H1 (cell line): ENCODE measurements at regions not wholly inside any gene's neighbourhood (a gene's known extent, or its start where the extent isn't known, plus 50 kb on each side); places are given as distances from the start of the nearest gene placed in this dataset.

ENCODE experiments used
- CTCF ChIA-PET: fragments of 300-600 bp; sonication (Branson Sonifier 250); formaldehyde crosslinking; loops from one replicate; lab custom pipeline; 2021; ENCODE audit not compliant: partially characterized antibody; lab: Charles Lee
- POLR2A ChIA-PET: fragments of 300-600 bp; sonication (Branson Sonifier 250); formaldehyde crosslinking; loops from one replicate; lab custom pipeline; 2021; ENCODE audit warnings: inconsistent platforms; ENCODE audit not compliant: partially characterized antibody; lab: Charles Lee
- DNase-seq, 2 experiments: peaks; one replicate each; pipeline versions ENCODE4 v3.0.0 to v3.0.0-alpha.2; 2010 to 2022; ENCODE audit warnings: low spot score in 2 of 2, low read depth in 1 of 2, mixed read lengths in 1 of 2
- FAIRE-seq: peaks from 2 replicates; lab custom pipeline; 2011; peaks lifted over from hg19 to GRCh38; lab: Jason Lieb, UNC
- H2AFZ ChIP-seq: 2 replicates; pipeline ENCODE4 v1.8.1; 2012; ENCODE audit warnings: low read length, inconsistent platforms
- H2AK5ac ChIP-seq: 2 replicates; pipeline ENCODE4 v1.6.1; 2013; ENCODE audit warnings: low read depth, low read length
- H2BK120ac ChIP-seq: replicated peaks from 2 replicates; pipeline ENCODE3; 2013; ENCODE audit warnings: low read depth, low read length, inconsistent platforms
- H2BK12ac ChIP-seq: 2 replicates; pipeline ENCODE4 v1.6.1; 2013; ENCODE audit warnings: low read depth, low read length
- H2BK15ac ChIP-seq: 2 replicates; pipeline ENCODE4 v1.6.1; 2013; ENCODE audit warnings: low read length
- H2BK20ac ChIP-seq: 2 replicates; pipeline ENCODE4 v1.6.1; 2013; ENCODE audit warnings: low read length
- H2BK5ac ChIP-seq: 2 replicates; pipeline ENCODE4 v1.6.1; 2013; ENCODE audit warnings: low read depth, low read length
- H3K14ac ChIP-seq: 2 replicates; pipeline ENCODE4 v1.6.1; 2013; ENCODE audit warnings: inconsistent platforms; ENCODE audit not compliant: insufficient read length
- H3K18ac ChIP-seq: 2 replicates; pipeline ENCODE4 v1.6.1; 2013; ENCODE audit warnings: low read length; ENCODE audit errors: extremely low read depth
- H3K23ac ChIP-seq: 2 replicates; pipeline ENCODE4 v1.6.1; 2013; ENCODE audit warnings: inconsistent platforms; ENCODE audit not compliant: insufficient read length
- H3K23me2 ChIP-seq: 2 replicates; pipeline ENCODE4 v1.6.1; 2013; ENCODE audit warnings: low read depth, low read length
- H3K27ac ChIP-seq: 2 replicates; pipeline ENCODE4 v1.6.1; 2011; ENCODE audit warnings: low read depth, low read length, inconsistent platforms
- H3K27me3 ChIP-seq, 4 experiments: replicated peaks in 1 of 4; 1 replicate in 1 of 4; 2 replicates in 3 of 4; pipeline versions ENCODE4 v1.6.1 to v1.8.1; 2011 to 2013; ENCODE audit warnings: low read length in 3 of 4, mild to moderate bottlenecking in 3 of 4, inconsistent platforms in 2 of 4, mixed read lengths in 2 of 4, moderate library complexity in 1 of 4; ENCODE audit not compliant: control insufficient read depth in 3 of 4, insufficient read depth in 3 of 4; ENCODE audit errors: extremely low read depth in 1 of 4
- H3K36me3 ChIP-seq, 4 experiments: 2 replicates each; pipeline versions ENCODE4 v1.6.1 to v1.8.1; 2011 to 2013; ENCODE audit warnings: mild to moderate bottlenecking in 4 of 4, low read length in 3 of 4, moderate library complexity in 2 of 4, control low read depth in 1 of 4, inconsistent platforms in 1 of 4; ENCODE audit not compliant: insufficient read depth in 4 of 4, control insufficient read depth in 2 of 4
- H3K4ac ChIP-seq: replicated peaks from 2 replicates; pipeline ENCODE3; 2013; ENCODE audit warnings: low read length, low read depth, mixed read lengths, inconsistent platforms; ENCODE audit not compliant: insufficient read length
- H3K4me1 ChIP-seq, 4 experiments: replicated peaks in 1 of 4; 1 replicate in 1 of 4; 2 replicates in 3 of 4; pipeline versions ENCODE4 v1.6.1 to v1.8.1; 2011 to 2013; ENCODE audit warnings: low read length in 3 of 4, inconsistent platforms in 2 of 4, mixed read lengths in 1 of 4; ENCODE audit not compliant: insufficient read depth in 4 of 4, control insufficient read depth in 3 of 4
- H3K4me2 ChIP-seq, 2 experiments: 2 replicates each; pipeline versions ENCODE4 v1.6.1 to v1.8.1; 2011 to 2013; ENCODE audit warnings: low read depth in 2 of 2, low read length in 2 of 2, control low read depth in 1 of 2, inconsistent platforms in 1 of 2, mild to moderate bottlenecking in 1 of 2; ENCODE audit not compliant: insufficient read depth in 1 of 2
- H3K4me3 ChIP-seq, 4 experiments: fragments of 200-600, 300-600 bp in 1 of 4; sonication (generic), shearing (Covaris generic), sonication (Bioruptor Twin) in 1 of 4; 2 replicates each; pipeline versions ENCODE4 v1.5.1 to v1.8.1; 2011 to 2016; ENCODE audit warnings: low read length in 4 of 4, low read depth in 3 of 4, control low read depth in 2 of 4, inconsistent platforms in 2 of 4, mild to moderate bottlenecking in 2 of 4, mixed read lengths in 1 of 4, moderate library complexity in 1 of 4; ENCODE audit not compliant: insufficient read depth in 2 of 4; ENCODE audit errors: extremely low read depth in 1 of 4
- H3K56ac ChIP-seq: replicated peaks from 2 replicates; pipeline ENCODE3; 2013; ENCODE audit warnings: low read depth, mild to moderate bottlenecking, mixed read lengths, low read length, inconsistent platforms; ENCODE audit not compliant: insufficient read length
- H3K79me1 ChIP-seq: 2 replicates; pipeline ENCODE4 v1.6.1; 2013; ENCODE audit warnings: low read depth, low read length, control low read depth
- H3K79me2 ChIP-seq, 2 experiments: 2 replicates each; pipeline versions ENCODE4 v1.6.1 to v1.8.1; 2012 to 2013; ENCODE audit warnings: low read length in 2 of 2, mild to moderate bottlenecking in 2 of 2, inconsistent platforms in 1 of 2; ENCODE audit not compliant: insufficient read depth in 2 of 2, control insufficient read depth in 1 of 2
- H3K9ac ChIP-seq, 4 experiments: replicated peaks in 1 of 4; 1 replicate in 1 of 4; 2 replicates in 3 of 4; pipeline versions ENCODE4 v1.6.1 to v1.8.1; 2011 to 2013; ENCODE audit warnings: low read depth in 3 of 4, low read length in 3 of 4, control low read depth in 2 of 4, mild to moderate bottlenecking in 2 of 4, moderate library complexity in 2 of 4, inconsistent platforms in 1 of 4; ENCODE audit errors: extremely low read depth in 1 of 4
- H3K9me3 ChIP-seq, 2 experiments: 2 replicates each; pipeline versions ENCODE4 v1.6.1 to v1.8.1; 2012 to 2013; ENCODE audit warnings: mild to moderate bottlenecking in 2 of 2, moderate library complexity in 2 of 2, control low read depth in 1 of 2, inconsistent platforms in 1 of 2, low read depth in 1 of 2, low read length in 1 of 2, mixed read lengths in 1 of 2; ENCODE audit not compliant: insufficient read depth in 2 of 2
- H4K20me1 ChIP-seq, 2 experiments: replicated peaks in 1 of 2; 2 replicates each; pipeline versions ENCODE3 to v1.8.1; 2011 to 2013; ENCODE audit warnings: inconsistent platforms in 2 of 2, low read length in 2 of 2, mild to moderate bottlenecking in 1 of 2; ENCODE audit not compliant: insufficient read depth in 2 of 2, control insufficient read depth in 1 of 2
- H4K5ac ChIP-seq: 2 replicates; pipeline ENCODE4 v1.6.1; 2013; ENCODE audit warnings: low read length, low read depth, mixed read lengths, inconsistent platforms; ENCODE audit not compliant: insufficient read length
- H4K8ac ChIP-seq: 2 replicates; pipeline ENCODE4 v1.8.0; 2013; ENCODE audit warnings: mild to moderate bottlenecking, moderate library complexity, low read length, inconsistent platforms; ENCODE audit not compliant: insufficient read depth; ENCODE audit errors: extremely low read depth
- H4K91ac ChIP-seq: replicated peaks from 2 replicates; pipeline ENCODE3; 2013; ENCODE audit warnings: low read length, mixed read lengths, inconsistent platforms; ENCODE audit not compliant: insufficient read length
- ASH2L ChIP-seq: fragments of 200-600, 300-600 bp; sonication (generic); IDR thresholded peaks from one replicate; pipeline ENCODE4 v1.7.1; 2017; ENCODE audit warnings: low read length
- BCL11A ChIP-seq, 2 experiments: IDR thresholded peaks; one replicate each; pipeline ENCODE4 v1.6.1; 2011; ENCODE audit warnings: low read depth in 2 of 2, low read length in 2 of 2, mild to moderate bottlenecking in 2 of 2
- JUND ChIP-seq: IDR thresholded peaks from 2 replicates; pipeline ENCODE4 v1.6.1; 2011; ENCODE audit warnings: mild to moderate bottlenecking, improper control_type of control experiment, low read length
- RFX5 ChIP-seq: IDR thresholded peaks from 2 replicates; pipeline ENCODE4 v1.6.1; 2011; ENCODE audit warnings: low read depth, low read length, improper control_type of control experiment, borderline replicate concordance
- RNF2 ChIP-seq: fragments of 200-900, 300-1000 bp; sonication (generic); IDR thresholded peaks from 2 replicates; pipeline ENCODE4 v1.7.1; 2016; ENCODE audit warnings: borderline replicate concordance, low read depth, mild to moderate bottlenecking, antibody characterized with exemption, low read length; ENCODE audit not compliant: poor library complexity, severe bottlenecking; ENCODE audit errors: missing control alignments
- RXRA ChIP-seq: IDR thresholded peaks from 2 replicates; pipeline ENCODE4 v1.6.1; 2011; ENCODE audit warnings: low read depth, mild to moderate bottlenecking, low read length, moderate library complexity; ENCODE audit not compliant: insufficient read depth
- SAP30 ChIP-seq: fragments of 300-600 bp; sonication (generic); IDR thresholded peaks from 2 replicates; pipeline ENCODE4 v1.7.1; 2012; ENCODE audit warnings: low read length, moderate library complexity, mild to moderate bottlenecking, inconsistent platforms; ENCODE audit not compliant: insufficient read depth, insufficient replicate concordance
- TAF7 ChIP-seq: optimal IDR thresholded peaks from 2 replicates; pipeline ENCODE3; 2011; ENCODE audit warnings: low read depth, mild to moderate bottlenecking, inconsistent platforms, low read length, moderate library complexity, borderline replicate concordance
- TEAD4 ChIP-seq: IDR thresholded peaks from 2 replicates; pipeline ENCODE4 v1.6.1; 2012; ENCODE audit warnings: low read depth, low read length, inconsistent platforms, mixed read lengths
- WGBS, 2 experiments: shearing (Covaris generic) in 1 of 2; methylation state at CpG; one replicate each; pipeline versions ENCODE4 v1.1.6 to v1.1.7; 2013 to 2015; ENCODE audit warnings: low lambda C conversion rate in 2 of 2, mixed read lengths in 2 of 2, inconsistent platforms in 1 of 2, low coverage in 1 of 2, missing lambda C conversion rate in 1 of 2; ENCODE audit not compliant: insufficient replicate concordance in 2 of 2, insufficient coverage in 1 of 2, insufficient read length in 1 of 2; ENCODE audit errors: extremely low coverage in 1 of 2, missing lambda C conversion rate in 1 of 2; 5-methylcytosine and 5-hydroxymethylcytosine counted together
- TF ChIP-seq, protein P1 (sequence below): IDR thresholded peaks from 2 replicates; pipeline ENCODE4 v1.6.1; 2012; ENCODE audit warnings: low read length, inconsistent platforms
- TF ChIP-seq, protein P2 (sequence below): IDR thresholded peaks from 2 replicates; pipeline ENCODE4 v1.6.1; 2012; ENCODE audit warnings: inconsistent platforms

DNA sequence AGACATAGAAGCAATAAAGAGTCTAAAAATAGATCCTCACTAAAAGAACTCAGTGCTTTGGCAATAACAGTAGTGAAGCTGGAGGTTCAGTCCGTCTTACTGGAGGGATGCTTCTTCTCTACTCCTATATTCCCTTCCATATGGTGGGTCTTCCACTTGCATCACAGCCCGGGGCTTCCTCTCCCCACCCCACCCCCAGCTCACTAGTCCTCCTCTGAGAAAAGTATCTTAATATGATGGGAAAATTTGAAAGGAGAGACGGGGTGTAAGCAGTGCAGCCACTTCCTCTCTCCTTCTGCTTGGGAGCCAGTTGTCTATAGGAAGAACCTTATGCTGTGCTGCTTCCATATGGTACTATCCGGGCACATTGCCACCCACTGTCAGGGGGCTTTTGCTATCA lies 57.2 kb upstream of the SPOPL start:
- no peak overlapping the region for H4K91ac ChIP-seq
- H2AK5ac ChIP-seq = no peak overlapping the region
- no peaks in the 10 kb centered on the region for H3K27me3 ChIP-seq
- WGBS, 2 experiments = 79% methylated on average over 4 of the region's 4 CpGs; no CpG with 5 or more reads in 1 of the 2 experiments
- ChIA-PET POLR2A (no interaction called here), CTCF (interaction anchor here (1.5 kb wide), 1 partner anchor 99 kb away, joined by 3 read pairs; no protein-coding TSS in a partner anchor)
- no peak for FAIRE-seq
- no peaks in the 10 kb centered on the region for H3K79me1 ChIP-seq
- no peaks in the 10 kb centered on the region for H3K79me2 ChIP-seq
- no peak overlapping the region for H3K14ac ChIP-seq
- H3K9me3 ChIP-seq = no peaks in the 10 kb centered on the region
- H4K5ac ChIP-seq = no peak overlapping the region
- no peak for TF ChIP-seq TAF7
- no peak for TF ChIP-seq ASH2L
- no peak for TF ChIP-seq SAP30
- no peak for TF ChIP-seq RXRA
- TF ChIP-seq, protein P1, sequence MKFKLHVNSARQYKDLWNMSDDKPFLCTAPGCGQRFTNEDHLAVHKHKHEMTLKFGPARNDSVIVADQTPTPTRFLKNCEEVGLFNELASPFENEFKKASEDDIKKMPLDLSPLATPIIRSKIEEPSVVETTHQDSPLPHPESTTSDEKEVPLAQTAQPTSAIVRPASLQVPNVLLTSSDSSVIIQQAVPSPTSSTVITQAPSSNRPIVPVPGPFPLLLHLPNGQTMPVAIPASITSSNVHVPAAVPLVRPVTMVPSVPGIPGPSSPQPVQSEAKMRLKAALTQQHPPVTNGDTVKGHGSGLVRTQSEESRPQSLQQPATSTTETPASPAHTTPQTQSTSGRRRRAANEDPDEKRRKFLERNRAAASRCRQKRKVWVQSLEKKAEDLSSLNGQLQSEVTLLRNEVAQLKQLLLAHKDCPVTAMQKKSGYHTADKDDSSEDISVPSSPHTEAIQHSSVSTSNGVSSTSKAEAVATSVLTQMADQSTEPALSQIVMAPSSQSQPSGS = no peak
- TF ChIP-seq JUND = no peak
- TF ChIP-seq TEAD4 = no peak
- TF ChIP-seq RFX5 = no peak
- no peak for TF ChIP-seq BCL11A (IDR thresholded peaks at IDR 0.05; ENCODE audit: low read depth in 2 of 2, low read length in 2 of 2)
- TF ChIP-seq, protein P2, sequence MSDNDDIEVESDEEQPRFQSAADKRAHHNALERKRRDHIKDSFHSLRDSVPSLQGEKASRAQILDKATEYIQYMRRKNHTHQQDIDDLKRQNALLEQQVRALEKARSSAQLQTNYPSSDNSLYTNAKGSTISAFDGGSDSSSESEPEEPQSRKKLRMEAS = no peak
- TF ChIP-seq RNF2 = no peak
- no peak overlapping the region for H3K27ac ChIP-seq
- no peaks in the 10 kb centered on the region for H3K4me1 ChIP-seq
- H2BK20ac ChIP-seq = no peak overlapping the region
- no peak overlapping the region for H3K23ac ChIP-seq
- no peak overlapping the region for H2BK15ac ChIP-seq
- H3K23me2 ChIP-seq = no peaks in the 10 kb centered on the region; the same call in 1 of the 2 replicates
- no peak overlapping the region for H3K18ac ChIP-seq
- H3K9ac ChIP-seq = no peak overlapping the region
- no peak overlapping the region for H2BK5ac ChIP-seq
- no peak overlapping the region for H2AFZ ChIP-seq
- no peak overlapping the region for H3K4me3 ChIP-seq
- H3K4ac ChIP-seq = no peak overlapping the region
- no peak overlapping the region for H2BK120ac ChIP-seq
- no peak overlapping the region for H3K4me2 ChIP-seq
- no peak overlapping the region for H2BK12ac ChIP-seq
- no peak overlapping the region for H4K8ac ChIP-seq
- no peak for DNase-seq
- no peak overlapping the region for H3K56ac ChIP-seq
- no peaks in the 10 kb centered on the region for H4K20me1 ChIP-seq
- H3K36me3 ChIP-seq = no peaks in the 10 kb centered on the region; a peak in 1 of 8 replicates
